Ecto neural progenitor cell (in vitro differentiated cells): ENCODE measurements at regions not wholly inside any gene's neighbourhood (a gene's known extent, or its start where the extent isn't known, plus 50 kb on each side); places are given as distances from the start of the nearest gene placed in this dataset.

Experiments used
- DNase-seq: peaks from one replicate; pipeline ENCODE4 v3.0.0-alpha.2; 2018; ENCODE audit warnings: low spot score

GRCh38 chr2:239574434-239575156 lies 173.8 kb upstream of the HDAC4 start:
- peak; percentile 80 for DNase-seq

GRCh38 chr2:239574054-239574433 lies 173.2 kb upstream of the HDAC4 start:
- no peak for DNase-seq

GRCh38 chr2:239570971-239571520 lies 170.2 kb upstream of the HDAC4 start:
- DNase-seq = no peak

- no peak for DNase-seq
These were observed 169.6 kb upstream of the HDAC4 start for GRCh38 chr2:239570216-239570925.

- DNase-seq = no peak
These were observed 168.7 kb upstream of the HDAC4 start for GRCh38 chr2:239569401-239570090.

- no peak for DNase-seq
These were observed 167.8 kb upstream of the HDAC4 start for GRCh38 chr2:239568601-239569000.

- no peak for DNase-seq
These were observed 167.0 kb upstream of the HDAC4 start for GRCh38 chr2:239567786-239568185.

GRCh38 chr2:239566995-239567568 lies 166.3 kb upstream of the HDAC4 start:
- no peak for DNase-seq

- DNase-seq = no peak
These were observed 165.6 kb upstream of the HDAC4 start for GRCh38 chr2:239566162-239566994.

- DNase-seq = no peak
These were observed 163.8 kb upstream of the HDAC4 start for GRCh38 chr2:239564587-239564986.

- DNase-seq = no peak
These were observed 162.7 kb upstream of the HDAC4 start for GRCh38 chr2:239563561-239563960.

- no peak for DNase-seq
These were observed 160.7 kb upstream of the HDAC4 start for GRCh38 chr2:239561446-239562001.

GRCh38 chr2:239559417-239560261 lies 158.8 kb upstream of the HDAC4 start:
- no peak for DNase-seq

GRCh38 chr2:239558661-239559060 lies 157.8 kb upstream of the HDAC4 start:
- DNase-seq = no peak

- DNase-seq = no peak
These were observed 156.7 kb upstream of the HDAC4 start for GRCh38 chr2:239557516-239557915.

GRCh38 chr2:239555571-239555905 lies 154.7 kb upstream of the HDAC4 start:
- DNase-seq = no peak

- no peak for DNase-seq
These were observed 154.1 kb upstream of the HDAC4 start for GRCh38 chr2:239554766-239555570.

- no peak for DNase-seq
These were observed 152.7 kb upstream of the HDAC4 start for GRCh38 chr2:239553376-239554000.
